ENCODE measurements at regions not wholly inside any gene's neighbourhood (a gene's known extent, or its start where the extent isn't known, plus 50 kb on each side); places are given as distances from the start of the nearest gene placed in this dataset.

GRCh38 chr15:69753867-69754266 lies 301.2 kb downstream of the RPLP1 start:
- no peak for DNase-seq (ENCODE audit: low spot score)
- Histone ChIP-seq H3K4me3 (no peak overlapping the region), H3K27ac (no peak overlapping the region)
- TF ChIP-seq CTCF (IDR thresholded peaks at IDR 0.05): no peak

GRCh38 chr15:69754313-69754712 lies 301.7 kb downstream of the RPLP1 start:
- TF ChIP-seq CTCF (IDR thresholded peaks at IDR 0.05): no peak
- Histone ChIP-seq H3K4me3 (no peak overlapping the region), H3K27ac (no peak overlapping the region)
- DNase-seq (ENCODE audit: low spot score): no peak

- no peak overlapping the region for H3K27ac ChIP-seq
- no peak overlapping the region for H3K4me3 ChIP-seq
- no peak for TF ChIP-seq CTCF (IDR thresholded peaks at IDR 0.05)
- DNase-seq (ENCODE audit: low spot score): no peak
These were observed 303.1 kb downstream of the RPLP1 start for GRCh38 chr15:69755551-69756310.

GRCh38 chr15:69756440-69756839 lies 303.8 kb downstream of the RPLP1 start:
- DNase-seq (ENCODE audit: low spot score): no peak
- H3K4me3 ChIP-seq: no peak overlapping the region
- no peak for TF ChIP-seq CTCF (IDR thresholded peaks at IDR 0.05)
- no peak overlapping the region for H3K27ac ChIP-seq

GRCh38 chr15:69757186-69757585 lies 304.6 kb downstream of the RPLP1 start:
- Histone ChIP-seq H3K27ac (no peak overlapping the region), H3K4me3 (no peak overlapping the region)
- DNase-seq (ENCODE audit: low spot score): no peak
- TF ChIP-seq CTCF (IDR thresholded peaks at IDR 0.05): no peak

GRCh38 chr15:69758291-69758771 lies 305.7 kb downstream of the RPLP1 start:
- no peak for DNase-seq (ENCODE audit: low spot score)
- TF ChIP-seq CTCF (IDR thresholded peaks at IDR 0.05): no peak
- H3K4me3 ChIP-seq: no peak overlapping the region
- H3K27ac ChIP-seq: no peak overlapping the region
